CD4-positive, alpha-beta T cell treated with Interleukin-2 at 100 ng/mL for 4 hours (primary cell): ENCODE measurements at regions not wholly inside any gene's neighbourhood (a gene's known extent, or its start where the extent isn't known, plus 50 kb on each side); places are given as distances from the start of the nearest gene placed in this dataset.

Experiments used
- DNase-seq: peaks from one replicate; pipeline ENCODE4 v3.0.0-alpha.2; 2020; ENCODE audit warnings: low spot score

- DNase-seq, result no peak
Observed at GRCh38 chr10:92792661-92793060, 55.7 kb upstream of the EXOC6 start.
